ENCODE measurements at regions not wholly inside any gene's neighbourhood (a gene's known extent, or its start where the extent isn't known, plus 50 kb on each side); places are given as distances from the start of the nearest gene placed in this dataset.
"Not testable (repeated sequence)": the region's sequence is repeated elsewhere in the genome, so short reads cannot be mapped to it uniquely, and the experiment has no call there.

GRCh38 chr1:10942542-10942912, 69.9 kb upstream of the TARDBP start:
- DNase-seq = no peak

GRCh38 chr1:10943041-10943440, 69.4 kb upstream of the TARDBP start:
- no peak for DNase-seq

- DNase-seq = no peak
These were observed 68.3 kb upstream of the TARDBP start for GRCh38 chr1:10943991-10944730.

- no peak for DNase-seq
These were observed 66.4 kb upstream of the TARDBP start for GRCh38 chr1:10945991-10946509.

- no peak for DNase-seq
These were observed 65.3 kb upstream of the TARDBP start for GRCh38 chr1:10947181-10947580.

GRCh38 chr1:10947691-10948462, 64.6 kb upstream of the TARDBP start:
- no peak for DNase-seq

GRCh38 chr1:10948463-10948775, 64.0 kb upstream of the TARDBP start:
- no peak for DNase-seq

GRCh38 chr1:10950316-10951172, 61.9 kb upstream of the TARDBP start:
- no peak for DNase-seq

- not testable (repeated sequence) for DNase-seq
These were observed 61.2 kb upstream of the TARDBP start for GRCh38 chr1:10951298-10951697.

GRCh38 chr1:10951961-10952360, 60.5 kb upstream of the TARDBP start:
- no peak for DNase-seq

GRCh38 chr1:10953505-10954193, 58.8 kb upstream of the TARDBP start:
- DNase-seq = no peak

GRCh38 chr1:10957133-10957532, 55.3 kb upstream of the TARDBP start:
- DNase-seq = no peak

GRCh38 chr1:10958614-10959013, 53.8 kb upstream of the TARDBP start:
- no peak for DNase-seq

GRCh38 chr1:10960411-10961299, 51.8 kb upstream of the TARDBP start:
- peak; percentile 92 for DNase-seq

- DNase-seq = no peak
These were observed 51.1 kb upstream of the TARDBP start for GRCh38 chr1:10961300-10961833.

GRCh38 chr1:10962483-10962882, 50.0 kb upstream of the TARDBP start:
- DNase-seq = no peak

Data from activated effector memory CD4-positive, alpha-beta T cell treated with anti-CD3 and anti-CD28 coated beads, Interleukin-2, amount 50 U/mL, for 16 hours (primary cell).